Superior temporal gyrus (tissue), 1 donor: ENCODE measurements at regions not wholly inside any gene's neighbourhood (a gene's known extent, or its start where the extent isn't known, plus 50 kb on each side); places are given as distances from the start of the nearest gene placed in this dataset.
A peak's percentile ranks its signal among the peaks of the same experiment; 100 is the strongest.

Source experiments
- DNase-seq: peaks from one replicate; pipeline ENCODE4 v3.0.0-alpha.2; 2016; ENCODE audit errors: extremely low spot score

GRCh38 chr1:14495381-14495780 is 103.1 kb upstream of the KAZN start:
- DNase-seq = no peak

- no peak for DNase-seq
These were observed 102.5 kb upstream of the KAZN start for GRCh38 chr1:14495996-14496395.

DNA sequence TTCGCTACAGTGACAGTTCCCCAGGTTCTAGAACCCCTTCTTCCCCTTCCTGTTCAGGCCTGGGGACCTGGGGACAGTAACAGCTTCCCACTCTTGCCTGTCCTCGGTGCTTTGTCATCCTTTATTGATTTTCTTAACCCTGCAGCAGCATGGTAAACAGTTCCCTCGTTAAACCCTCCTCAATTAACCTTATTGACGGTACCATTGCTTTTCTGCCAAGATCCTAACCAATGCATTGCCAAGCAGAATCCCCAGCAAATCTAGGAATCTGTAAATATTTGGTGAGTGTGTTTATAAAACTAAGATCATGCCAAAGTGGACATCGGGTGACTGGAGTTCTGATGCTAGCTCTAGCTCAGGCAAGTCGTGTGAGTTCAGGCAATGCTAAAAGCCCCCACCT is 99.6 kb upstream of the KAZN start:
- DNase-seq = no peak

GRCh38 chr1:14499312-14500040 is 99.0 kb upstream of the KAZN start:
- DNase-seq = no peak

- DNase-seq = no peak
These were observed 98.4 kb upstream of the KAZN start for GRCh38 chr1:14500041-14500440.

DNA sequence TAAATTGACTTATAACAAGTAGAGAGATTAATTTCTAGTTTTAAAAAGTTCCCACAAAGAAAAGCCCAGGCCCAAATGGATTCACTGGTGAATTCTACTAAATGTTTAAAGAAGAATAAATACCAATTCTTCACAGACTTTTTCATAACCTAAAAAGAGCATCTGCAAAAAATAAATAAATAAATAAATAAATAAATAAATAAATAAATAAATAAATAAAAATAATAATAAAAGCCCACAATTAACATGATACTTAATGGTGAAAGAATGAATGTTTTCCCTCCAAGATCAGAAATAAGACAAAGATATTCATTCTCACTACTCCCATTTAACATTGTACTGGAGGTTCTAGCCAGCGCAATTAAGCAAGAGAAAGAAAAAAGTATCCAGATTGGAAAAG is 97.6 kb upstream of the KAZN start:
- no peak for DNase-seq

- DNase-seq = no peak
These were observed 94.0 kb upstream of the KAZN start for GRCh38 chr1:14504517-14504916.

GRCh38 chr1:14506471-14507255 is 91.8 kb upstream of the KAZN start:
- DNase-seq = no peak

- peak; percentile 62 for DNase-seq
These were observed 91.2 kb upstream of the KAZN start for GRCh38 chr1:14507262-14507661.

- DNase-seq = no peak
These were observed 89.9 kb upstream of the KAZN start for GRCh38 chr1:14508613-14509012.

- no peak for DNase-seq
These were observed 87.3 kb upstream of the KAZN start for GRCh38 chr1:14511166-14511680.

DNA sequence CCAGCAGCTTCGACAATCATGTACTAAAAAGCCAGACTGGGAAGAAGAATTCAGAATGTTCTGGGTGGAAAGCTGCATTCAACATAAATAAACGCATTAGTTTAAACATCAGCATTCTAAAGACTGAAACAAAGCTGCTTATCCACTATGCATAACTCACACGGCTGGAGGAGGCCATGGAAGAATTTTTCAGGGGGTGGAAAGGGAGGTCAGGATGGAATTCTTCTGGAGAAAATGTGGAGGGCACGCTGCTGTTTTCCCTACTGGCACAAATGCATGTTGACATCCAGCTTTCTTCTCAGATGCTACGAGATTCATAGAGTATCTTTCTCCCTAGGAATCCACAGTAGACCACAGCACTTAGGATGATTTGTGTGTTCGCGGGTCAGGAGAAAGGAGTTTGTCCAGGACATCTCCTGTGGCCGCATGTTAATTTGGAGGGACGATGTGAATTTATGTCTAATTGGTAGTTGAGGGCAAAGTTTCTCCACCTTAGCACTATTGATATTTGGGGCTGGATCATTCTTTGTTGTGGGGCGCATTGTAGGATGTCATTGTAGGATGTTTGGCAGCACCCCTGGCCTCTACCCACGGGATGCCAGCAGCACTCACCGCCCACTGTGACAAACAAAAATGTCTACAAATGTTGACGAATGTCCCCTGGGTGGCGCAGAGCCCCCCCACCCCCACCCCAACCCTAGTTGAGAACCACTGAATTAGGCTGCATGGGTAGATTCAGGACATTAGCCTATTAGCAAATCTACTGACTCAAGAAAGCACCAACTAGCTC is 86.5 kb upstream of the KAZN start:
- no peak for DNase-seq

- DNase-seq = no peak
These were observed 85.4 kb upstream of the KAZN start for GRCh38 chr1:14513111-14513510.

DNA sequence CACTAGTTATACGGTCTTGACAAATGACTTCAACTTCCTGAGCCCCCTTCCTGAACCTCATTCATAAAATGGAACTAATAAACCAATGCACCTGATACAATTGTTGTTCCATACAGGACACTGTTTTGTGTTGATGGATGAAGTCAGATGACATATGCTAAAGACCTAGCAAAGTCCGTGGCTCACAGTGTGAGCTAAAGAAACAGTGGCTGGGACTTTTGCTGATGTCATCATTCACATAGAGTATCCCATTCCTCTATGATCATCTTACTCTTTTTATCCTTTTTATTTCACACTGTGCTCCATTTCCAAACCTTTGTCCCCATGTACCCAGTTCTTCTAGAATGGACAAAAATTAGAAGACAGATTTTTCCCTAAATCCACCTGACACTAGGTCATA is 83.7 kb upstream of the KAZN start:
- DNase-seq = no peak

GRCh38 chr1:14516974-14517840 is 81.3 kb upstream of the KAZN start:
- no peak for DNase-seq

DNA sequence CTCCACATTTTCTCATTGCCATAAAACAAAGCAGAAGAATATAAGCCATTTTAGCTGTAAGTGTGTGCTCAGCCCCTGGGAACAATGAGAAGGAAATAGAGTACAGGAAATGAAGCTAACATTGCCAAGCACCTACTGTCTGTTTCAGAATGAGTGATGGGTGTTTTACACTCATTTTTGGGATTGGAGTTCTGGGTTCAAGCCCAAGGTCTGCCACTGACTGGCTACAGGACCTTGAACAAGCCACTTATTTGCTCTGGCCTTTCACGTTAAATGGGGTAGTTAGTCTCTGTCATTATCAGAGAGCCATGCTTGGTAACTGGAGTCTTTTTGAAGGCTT is 80.7 kb upstream of the KAZN start:
- no peak for DNase-seq

- DNase-seq = no peak
These were observed 78.5 kb upstream of the KAZN start for GRCh38 chr1:14519976-14520375.

- no peak for DNase-seq
These were observed 77.8 kb upstream of the KAZN start for GRCh38 chr1:14520514-14521163.

GRCh38 chr1:14521622-14522021 is 76.9 kb upstream of the KAZN start:
- DNase-seq = no peak

DNA sequence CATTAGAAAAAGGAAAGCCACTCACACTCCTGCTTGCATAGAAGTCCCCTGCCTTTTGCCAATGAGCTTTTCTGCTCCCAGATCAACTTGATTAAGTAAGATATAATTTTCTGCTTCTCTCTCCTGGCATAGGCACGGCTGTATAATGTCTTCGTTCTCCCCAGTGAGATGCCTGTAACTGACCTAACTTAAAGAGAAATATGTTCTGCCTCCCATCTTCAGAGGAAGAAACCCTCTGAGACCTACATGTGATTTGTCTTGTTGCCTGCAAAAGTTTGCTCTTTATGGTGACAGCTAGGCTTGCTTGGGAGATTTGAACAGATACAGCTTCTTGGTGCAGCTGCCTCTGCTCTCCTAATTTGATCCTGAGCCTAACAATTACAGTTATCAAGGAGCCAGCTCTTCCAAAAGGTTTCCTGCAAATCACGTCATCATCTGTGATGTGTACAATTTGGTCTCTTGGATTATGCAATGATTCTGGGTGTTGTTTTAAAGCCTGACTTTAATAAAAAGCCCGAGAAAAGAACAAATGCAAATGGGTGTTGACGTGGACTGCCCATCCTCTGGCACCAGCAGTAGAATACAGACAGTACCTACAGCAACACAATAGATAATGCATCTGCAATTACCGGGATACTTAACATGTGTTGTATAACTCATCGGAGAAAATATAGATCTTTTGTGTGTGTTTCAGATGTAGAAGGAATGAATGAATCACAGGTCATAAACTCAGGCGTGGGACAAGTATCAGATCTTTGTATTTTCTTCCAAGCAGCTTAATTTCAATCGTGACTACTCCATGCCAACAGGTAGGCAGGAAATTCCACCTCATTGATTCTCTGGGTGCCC is 76.2 kb upstream of the KAZN start:
- DNase-seq = no peak
